CMK (cell line): ENCODE measurements at regions not wholly inside any gene's neighbourhood (a gene's known extent, or its start where the extent isn't known, plus 50 kb on each side); places are given as distances from the start of the nearest gene placed in this dataset.
"Not testable (repeated sequence)": the region's sequence is repeated elsewhere in the genome, so short reads cannot be mapped to it uniquely, and the experiment has no call there.

Experiments used
- DNase-seq: peaks from one replicate; pipeline ENCODE4 v3.0.0-alpha.2; 2010; ENCODE audit warnings: low read depth

DNA sequence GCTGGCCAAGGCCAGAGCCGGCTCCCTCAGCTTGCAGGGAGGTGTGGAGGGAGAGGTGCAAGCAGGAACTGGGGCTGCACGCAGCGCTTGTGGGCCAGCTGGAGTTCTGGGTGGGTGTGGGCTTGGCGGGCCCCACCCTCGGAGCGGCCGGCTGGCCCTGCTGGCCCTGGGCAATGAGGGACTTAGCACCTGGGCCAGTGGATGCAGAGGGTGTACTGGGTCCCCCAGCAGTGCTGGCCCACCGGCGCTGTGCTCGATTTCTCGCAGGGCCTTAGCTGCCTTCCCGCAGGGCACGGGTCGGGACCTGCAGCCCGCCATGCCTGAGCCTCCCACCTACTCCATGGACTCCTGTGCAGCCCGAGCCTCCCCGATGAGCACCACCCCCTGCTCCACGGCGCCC is 115.6 kb upstream of the MARK1 start:
- DNase-seq: not testable (repeated sequence)

- no peak for DNase-seq
Observed at GRCh38 chr1:220410611-220411010, 117.3 kb upstream of the MARK1 start.

DNA sequence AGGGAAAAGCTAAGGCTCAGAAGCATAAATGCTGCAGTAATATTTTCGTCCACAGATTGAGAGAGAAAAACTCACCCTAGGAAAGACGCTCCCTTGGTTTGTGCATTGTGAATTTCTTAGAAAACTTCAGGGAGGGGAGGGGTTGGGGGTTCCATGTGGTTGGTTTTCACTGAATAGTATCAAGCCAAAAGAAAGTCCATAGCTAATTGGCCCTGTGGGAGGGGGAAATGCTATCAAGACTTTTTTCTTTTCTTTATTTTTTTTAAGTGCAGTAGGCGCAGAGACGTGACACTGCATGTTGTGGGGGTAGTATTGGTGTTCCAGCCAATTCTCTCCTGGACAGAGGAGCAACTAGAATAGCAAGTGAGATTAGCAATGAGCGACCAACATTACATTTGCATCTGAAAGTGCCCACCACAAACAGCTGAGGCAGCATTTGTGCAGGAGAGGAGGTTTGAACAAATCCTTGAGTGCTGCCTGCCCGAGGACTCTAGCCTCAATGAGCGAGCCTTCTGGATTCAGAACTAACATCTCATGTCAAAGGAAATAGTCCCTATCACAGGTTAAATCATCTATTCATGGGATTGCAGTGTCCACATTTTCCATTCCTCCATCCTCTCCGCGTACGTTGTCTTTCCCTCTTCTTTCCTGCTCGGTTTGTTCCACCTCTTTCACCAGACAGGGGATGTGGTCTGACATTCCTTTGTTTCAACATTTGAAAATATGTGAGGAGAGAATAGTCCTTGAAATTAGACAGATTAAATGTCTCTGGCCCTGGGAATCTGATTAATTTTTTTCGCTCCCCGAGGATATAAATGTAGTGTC is 118.0 kb upstream of the MARK1 start:
- no peak for DNase-seq

DNA sequence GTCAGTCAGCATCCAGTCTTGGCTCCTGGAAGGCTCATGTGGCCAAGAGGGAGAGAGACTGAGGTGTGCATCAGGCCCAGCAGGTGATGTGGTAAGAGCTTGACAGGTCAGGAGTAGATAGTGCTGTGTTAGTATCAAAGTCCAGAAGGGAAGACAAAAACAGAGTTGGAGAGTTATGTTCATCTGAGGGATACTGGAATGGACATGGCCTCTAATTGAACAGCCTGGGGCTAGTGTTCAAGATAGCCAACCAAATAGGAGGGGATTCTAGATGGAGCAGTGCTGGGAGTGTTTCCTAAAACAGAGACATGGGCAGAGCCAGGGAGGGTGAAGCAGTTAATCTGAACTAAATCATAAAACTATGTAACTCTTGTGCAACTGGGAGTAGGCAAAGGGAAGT is 120.7 kb upstream of the MARK1 start:
- no peak for DNase-seq

- DNase-seq: no peak
Observed at GRCh38 chr1:220398238-220398637, 126.0 kb upstream of the RAB3GAP2 start.

- no peak for DNase-seq
Observed at GRCh38 chr1:220391491-220391890, 119.2 kb upstream of the RAB3GAP2 start.

GRCh38 chr1:220389634-220390033 is 117.4 kb upstream of the RAB3GAP2 start:
- DNase-seq: no peak

GRCh38 chr1:220386494-220387195 is 114.4 kb upstream of the RAB3GAP2 start:
- DNase-seq: no peak

- DNase-seq: no peak
Observed at GRCh38 chr1:220385158-220385557, 112.9 kb upstream of the RAB3GAP2 start.

DNA sequence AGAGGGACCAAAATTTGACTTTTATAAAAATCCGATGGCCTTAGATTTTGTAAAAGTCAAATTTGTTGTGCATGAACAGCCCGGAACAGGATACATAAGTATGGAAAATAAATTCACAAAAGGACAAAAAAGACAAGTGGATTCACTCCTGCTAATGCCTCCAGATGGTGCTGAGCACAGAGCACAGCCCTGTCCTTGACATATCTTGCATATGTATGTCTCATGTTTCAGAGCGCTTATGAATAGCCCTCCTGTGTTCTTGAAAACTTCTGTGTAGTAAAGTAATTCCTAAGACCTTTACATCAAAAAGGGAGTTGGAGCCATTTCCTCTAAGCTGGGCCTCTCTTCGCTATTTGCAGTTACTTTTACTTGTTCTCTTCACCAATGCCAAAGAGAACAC is 110.7 kb upstream of the RAB3GAP2 start:
- no peak for DNase-seq

- no peak for DNase-seq
Observed at GRCh38 chr1:220380885-220381284, 108.6 kb upstream of the RAB3GAP2 start.

- no peak for DNase-seq
Observed at GRCh38 chr1:220378571-220379302, 106.5 kb upstream of the RAB3GAP2 start.

DNA sequence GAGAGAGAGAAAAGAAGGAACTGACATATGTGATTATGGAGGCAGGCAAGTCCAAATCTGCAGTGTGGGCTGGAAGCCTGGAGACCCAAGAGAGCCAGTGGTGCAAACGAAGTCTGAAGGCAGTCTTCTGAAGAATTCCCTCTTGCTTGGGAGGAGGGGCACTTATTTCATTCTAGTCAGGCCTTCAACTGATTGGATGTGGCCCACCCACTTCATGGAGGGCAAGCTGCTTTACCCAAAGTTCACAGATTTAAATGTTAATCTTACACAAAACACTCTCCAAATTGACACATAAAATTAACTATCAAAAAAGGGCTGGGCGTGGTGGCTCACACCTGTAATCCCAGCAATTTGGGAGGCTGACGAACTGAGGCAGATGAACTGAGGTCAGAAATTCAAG is 103.5 kb upstream of the RAB3GAP2 start:
- DNase-seq: no peak

DNA sequence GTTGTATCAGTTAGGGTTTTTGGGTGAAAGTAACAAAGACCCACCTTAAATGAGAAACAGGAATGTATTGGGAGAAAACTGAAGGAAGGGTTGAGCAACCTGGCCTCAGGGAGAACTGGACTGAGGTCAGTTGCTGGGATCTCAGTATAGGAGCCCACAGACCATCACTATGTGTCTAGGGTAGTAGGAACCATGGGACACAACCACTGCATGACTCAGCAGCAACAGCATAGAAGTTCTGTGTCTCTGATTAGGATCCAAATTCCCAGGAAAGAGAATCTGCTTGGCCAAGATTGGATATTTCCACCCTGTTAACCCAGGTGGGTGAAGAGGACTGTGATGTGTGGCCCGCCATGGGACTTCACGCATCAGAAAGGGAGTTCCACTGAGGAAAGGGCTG is 102.2 kb upstream of the RAB3GAP2 start:
- no peak for DNase-seq

- no peak for DNase-seq
Observed at GRCh38 chr1:220372451-220372850, 100.2 kb upstream of the RAB3GAP2 start.

DNA sequence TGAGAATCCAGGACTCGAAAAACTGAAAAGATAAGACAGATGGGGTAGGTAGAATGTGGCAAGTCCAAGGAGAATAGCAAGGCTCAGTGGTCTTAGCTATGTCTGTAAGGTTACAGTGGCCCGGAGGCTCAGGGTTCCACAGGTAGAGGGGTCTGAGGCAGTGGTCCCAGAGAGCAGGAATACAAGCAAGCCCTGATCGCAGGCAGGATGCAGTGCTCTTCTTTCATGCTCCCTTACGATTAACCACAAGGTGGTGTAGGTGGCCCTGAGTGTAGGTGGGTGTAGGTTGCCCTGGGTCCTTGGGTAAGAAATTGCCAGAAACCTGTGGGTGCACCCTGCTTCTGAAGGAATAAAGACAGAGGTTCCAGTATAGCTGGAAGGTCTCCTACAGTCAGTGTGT is 99.1 kb upstream of the RAB3GAP2 start:
- no peak for DNase-seq

DNA sequence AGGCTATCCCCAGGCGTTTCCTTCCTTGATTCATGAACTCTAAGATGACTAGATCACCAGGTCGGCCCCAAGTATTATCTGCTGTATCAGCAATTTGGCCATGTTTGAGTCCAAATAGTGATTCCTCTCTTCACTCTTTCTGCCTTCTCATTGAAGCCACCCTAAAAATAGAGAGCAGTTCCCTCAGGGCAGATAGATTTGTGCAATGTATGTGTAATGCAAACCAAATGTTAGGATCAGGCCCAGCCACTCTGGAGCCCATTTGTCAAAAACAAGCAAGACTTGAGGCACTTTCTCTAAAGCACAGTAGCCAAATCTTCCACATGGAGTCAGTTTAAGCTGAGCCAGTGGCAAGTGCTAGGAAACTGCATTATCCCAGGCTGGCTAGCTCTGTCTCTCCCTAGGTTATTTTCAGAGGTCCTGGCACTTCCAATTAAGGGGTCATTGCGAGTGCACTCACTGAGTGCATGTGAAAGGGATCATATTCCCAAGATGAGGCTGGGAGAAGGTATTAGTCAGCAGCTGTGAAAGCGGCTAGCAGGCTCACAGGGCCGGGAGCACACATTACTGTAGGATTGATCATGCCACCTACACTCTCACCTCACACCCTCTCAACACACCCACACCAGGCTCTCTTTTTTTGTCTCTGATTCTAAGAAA is 97.9 kb upstream of the RAB3GAP2 start:
- no peak for DNase-seq

GRCh38 chr1:220369511-220369910 is 97.3 kb upstream of the RAB3GAP2 start:
- DNase-seq: no peak

GRCh38 chr1:220368352-220369265 is 96.4 kb upstream of the RAB3GAP2 start:
- DNase-seq: no peak

DNA sequence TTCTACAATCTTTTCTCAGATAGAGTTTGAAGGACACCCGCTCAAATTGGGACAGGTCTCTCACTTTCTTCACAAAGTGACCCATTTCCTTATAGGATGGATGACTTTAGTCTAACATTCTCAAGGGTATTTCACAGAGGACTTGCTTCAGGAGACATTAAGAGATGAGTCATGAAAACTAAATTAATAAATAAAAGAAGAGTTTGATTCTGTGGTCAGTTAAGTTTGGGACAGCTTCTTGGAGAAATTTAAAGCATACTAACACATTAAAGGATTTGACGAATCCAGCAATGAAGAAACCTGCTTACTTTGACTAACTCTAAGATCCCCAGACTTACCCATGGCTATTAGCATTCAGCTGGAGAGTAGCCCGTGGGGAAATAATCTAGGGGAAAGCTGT is 95.6 kb upstream of the RAB3GAP2 start:
- no peak for DNase-seq

DNA sequence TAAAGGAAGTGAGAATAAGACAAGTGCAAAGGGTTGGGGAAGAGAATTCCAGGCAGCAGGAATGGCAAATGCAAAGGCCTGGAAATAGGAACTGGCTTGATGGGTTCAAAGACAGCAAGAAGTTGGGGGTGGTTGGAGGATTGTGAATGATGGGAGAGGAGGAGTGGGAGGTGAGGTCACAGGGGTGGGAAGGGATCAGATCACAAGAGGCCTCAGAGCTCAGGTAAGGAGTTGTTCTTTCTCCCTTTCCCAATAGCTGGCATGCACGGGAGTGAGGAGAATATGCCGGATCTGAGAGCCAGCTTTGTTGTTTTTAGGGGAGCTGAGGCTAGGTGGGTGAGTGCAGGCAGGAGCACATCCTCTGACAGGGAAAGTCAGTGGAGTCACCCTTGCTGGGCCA is 94.0 kb upstream of the RAB3GAP2 start:
- no peak for DNase-seq
